Ammon's horn (tissue), 1 donor: ENCODE measurements at regions not wholly inside any gene's neighbourhood (a gene's known extent, or its start where the extent isn't known, plus 50 kb on each side); places are given as distances from the start of the nearest gene placed in this dataset.

ENCODE experiments used
- DNase-seq: peaks from one replicate; pipeline ENCODE4 v3.0.0-alpha.2; 2016; ENCODE audit warnings: low spot score

DNA sequence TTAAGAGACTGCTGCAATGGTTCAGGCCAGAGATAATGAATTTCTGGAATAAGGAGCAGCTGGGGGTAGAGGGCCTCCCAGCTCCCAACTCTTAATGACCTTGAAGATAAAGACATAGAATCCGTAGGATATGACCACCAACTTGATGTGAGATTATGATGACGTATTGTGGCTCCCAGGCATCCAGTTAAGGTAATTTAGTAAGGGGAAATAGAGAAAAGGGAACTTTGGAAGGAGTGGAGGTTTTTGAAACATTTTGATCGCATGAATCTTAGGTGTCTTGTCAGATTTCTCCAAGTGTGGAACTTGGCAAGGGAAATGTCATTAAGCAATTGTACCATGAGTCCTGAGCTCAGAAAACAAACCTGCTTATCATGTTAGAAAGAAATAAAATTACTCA is 277.3 kb upstream of the TANK start:
- DNase-seq: no peak

DNA sequence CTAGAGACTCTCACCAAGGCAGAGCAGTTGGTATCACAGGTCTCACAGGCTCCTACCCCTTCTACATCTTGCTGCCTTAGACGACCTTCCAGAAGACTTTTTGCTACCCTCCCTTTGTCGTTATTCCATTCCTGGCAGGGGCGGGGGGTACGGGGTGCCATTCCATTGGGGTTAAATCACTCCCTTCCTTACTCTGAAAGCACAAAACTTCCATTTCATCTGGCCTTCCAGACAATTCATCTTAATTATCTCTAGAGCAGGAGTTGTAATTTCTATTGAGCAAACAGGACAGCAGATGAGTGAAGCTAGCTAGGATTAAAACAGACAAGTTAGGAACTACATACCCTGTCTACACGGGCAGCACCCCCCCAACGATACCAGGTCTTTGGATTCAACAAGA is 276.2 kb upstream of the TANK start:
- no peak for DNase-seq

DNA sequence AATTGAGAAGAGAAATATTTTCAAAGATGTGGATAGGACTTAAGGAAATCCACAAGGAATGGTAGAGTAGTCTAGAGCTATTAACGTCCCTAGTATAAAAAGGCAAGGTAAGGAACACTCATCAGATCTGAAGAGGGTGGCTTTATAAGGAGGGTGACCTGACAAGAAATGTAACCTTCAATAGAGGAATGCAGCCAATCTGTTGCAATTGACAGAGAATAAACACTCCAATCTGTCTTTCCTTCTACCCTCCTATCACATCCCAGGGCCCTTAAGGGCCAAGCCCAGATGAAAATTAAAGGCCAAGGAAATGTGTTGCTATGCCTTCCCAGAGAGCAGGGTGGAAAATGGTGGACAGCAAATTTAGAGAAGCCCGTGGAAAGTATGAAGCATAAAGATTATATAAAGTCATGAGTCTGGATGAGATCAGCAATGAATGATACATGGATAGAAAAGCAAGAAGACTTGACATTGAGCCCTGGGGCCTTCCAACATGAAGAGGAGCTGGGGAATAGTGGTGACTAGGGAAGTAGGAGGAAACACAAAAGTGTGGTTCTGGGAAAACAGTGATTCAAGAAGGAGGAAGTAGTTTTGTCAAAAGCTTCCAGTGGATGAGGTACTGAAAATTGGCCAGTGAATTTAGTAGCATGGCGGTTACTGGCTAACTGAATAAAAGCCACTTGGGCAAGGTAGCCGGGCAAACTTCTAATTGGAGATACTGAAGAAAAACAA is 270.6 kb upstream of the TANK start:
- DNase-seq: no peak

DNA sequence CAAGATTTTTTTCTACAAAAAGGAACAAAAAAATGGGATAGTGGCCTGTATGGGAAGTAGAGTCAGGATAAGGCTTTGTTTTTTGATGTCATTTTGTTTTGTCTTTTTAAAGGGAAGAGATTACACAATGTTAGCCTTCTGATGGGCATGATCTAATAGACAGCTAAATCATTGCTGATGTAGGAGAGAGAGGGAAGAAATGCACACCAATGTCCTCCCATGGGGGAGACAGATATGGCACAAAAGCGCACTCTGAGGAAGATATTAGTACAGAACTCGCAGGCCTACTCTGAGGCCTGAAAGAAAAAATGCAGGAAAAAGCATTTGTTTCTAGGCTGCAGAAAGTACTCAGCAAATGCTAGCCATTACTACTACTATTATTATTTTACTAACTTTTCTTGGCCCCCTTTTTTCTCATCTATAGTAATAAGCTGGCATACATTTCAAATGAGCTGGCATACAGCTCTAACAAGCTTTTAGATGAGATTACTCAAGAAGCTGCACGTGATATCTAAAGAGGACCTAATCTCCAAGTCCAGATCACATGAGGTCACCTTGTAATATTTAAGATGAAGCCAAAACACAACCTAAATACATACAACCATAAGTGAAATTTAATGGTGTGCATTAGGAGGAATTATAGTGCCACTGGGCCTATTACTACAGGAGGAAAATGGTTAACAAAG is 269.4 kb upstream of the TANK start:
- no peak for DNase-seq

DNA sequence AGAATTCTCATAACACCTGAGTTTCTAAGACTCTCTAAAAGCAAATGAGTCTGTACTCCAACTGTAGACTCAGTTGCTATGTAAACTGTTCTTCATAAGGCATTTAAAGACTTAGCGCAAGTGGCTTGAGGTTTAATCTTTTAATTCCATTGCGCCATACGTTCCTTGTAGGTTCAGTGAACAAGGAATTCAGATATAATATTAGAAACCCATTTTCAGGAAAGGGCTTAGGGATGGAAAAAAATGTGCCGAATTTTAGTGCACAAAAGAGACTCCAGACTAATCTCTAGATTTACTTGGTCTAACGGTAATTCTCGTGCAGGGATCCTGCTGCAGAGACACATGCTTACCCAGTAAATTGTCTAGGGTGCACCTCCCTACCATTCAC is 268.9 kb upstream of the TANK start:
- DNase-seq: no peak

DNA sequence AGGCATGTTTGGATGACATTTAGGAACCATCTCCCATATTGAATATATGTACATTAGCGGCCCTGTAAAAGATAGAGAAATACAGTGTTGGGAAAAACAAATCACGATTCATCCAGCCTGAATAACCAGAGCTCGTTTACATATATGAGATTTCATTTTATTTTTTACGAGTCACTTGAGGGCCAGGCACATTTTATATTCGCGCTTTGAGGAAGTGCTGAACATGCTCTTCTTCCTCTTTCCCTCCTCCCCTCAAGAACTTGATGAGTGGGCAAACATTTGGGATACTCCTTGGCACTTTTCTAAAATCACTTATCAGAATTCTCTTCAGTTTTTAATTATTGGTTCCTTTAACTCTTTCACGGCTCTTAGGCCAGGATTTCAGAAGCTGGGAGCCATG is 268.0 kb upstream of the TANK start:
- no peak for DNase-seq

DNA sequence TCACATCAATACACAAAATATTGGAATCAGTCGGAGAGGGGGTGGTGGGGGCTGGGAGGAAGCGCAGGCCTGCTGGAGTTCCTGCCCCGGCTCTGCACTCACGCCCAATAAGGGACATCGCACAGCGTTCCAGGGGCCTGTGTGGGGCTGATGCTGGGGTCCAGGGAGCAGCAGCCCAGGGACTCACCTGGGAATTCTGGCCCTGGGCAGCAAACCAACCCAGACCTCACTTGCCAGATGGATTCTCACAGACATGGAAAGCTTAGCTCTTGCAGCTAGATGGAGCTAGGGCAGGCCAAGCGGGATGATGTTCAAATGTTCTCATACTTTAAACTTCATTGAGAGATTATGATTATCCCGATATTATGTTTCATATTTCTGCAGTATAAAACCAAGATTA is 266.6 kb upstream of the TANK start:
- no peak for DNase-seq

DNA sequence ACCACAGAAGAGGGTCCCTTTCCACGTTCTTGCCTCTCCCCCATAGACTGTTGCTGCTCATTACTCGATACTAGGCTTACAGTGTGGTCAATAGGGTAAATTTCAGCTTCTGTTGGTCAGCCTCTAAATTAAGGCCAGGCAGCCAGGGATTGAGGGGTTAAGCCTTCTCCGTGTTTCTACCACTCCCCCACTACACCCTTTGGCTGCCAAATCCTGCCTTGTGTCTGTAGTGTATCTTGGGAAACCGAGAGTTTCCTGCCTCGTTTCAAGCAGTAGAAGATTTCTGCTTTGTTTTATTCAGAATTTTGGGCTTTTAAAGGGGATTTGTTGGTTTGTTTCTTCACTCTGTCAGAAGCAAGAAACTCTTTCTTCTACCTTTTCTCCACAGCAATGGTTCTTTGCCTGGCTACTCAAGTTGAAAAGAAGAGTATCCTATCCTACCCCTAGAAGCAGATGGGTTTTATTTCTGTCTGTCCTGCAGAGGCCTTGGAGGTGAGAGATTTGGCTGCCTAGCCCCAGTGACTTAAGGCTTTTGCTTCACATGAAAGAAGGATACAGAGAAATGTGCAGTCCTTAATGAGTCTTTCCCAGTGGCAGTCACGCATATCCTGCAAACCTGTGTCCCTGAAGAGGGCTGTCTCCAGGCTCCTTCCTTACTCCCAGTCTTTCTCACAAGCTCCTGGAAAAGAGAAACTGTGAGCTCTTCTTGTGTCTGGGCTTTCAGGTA is 261.5 kb upstream of the TANK start:
- no peak for DNase-seq

DNA sequence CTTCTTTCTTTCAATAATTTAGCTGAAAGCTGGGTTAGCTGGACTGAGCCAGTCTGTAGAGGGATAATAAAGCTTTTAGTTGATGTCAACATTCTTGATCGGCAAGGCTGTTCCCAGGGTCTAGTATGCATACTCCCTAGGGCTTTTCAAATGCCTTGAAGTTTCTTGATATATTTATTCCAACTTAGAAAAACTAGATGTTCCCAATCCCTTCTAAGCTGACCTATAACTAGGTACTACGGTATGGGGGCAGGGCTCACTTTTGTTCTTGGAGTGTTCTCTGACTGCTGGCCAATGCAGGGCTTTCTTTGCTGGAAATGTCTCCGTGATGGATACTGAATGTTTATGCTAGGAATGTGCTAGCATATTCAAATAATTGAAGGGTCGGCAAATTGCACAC is 258.6 kb upstream of the TANK start:
- DNase-seq: no peak

DNA sequence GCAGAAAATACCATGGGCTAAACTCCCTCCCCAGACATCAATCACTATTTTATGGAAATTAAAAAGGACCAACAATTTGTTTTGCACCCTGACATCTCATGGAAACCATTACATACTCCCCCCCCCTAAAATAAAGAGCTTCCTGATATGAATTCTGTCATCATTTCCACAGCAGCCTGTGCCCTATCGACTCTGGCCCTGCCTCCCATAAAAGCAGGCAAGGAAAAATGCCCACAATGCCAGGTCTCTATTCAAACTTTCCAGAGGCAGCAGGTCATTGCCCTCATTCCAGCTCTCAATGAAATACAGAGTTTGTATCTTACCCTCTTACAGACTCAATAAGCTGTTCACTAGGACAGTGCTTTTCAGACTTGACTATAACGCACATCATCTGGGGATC is 254.4 kb upstream of the TANK start:
- no peak for DNase-seq

DNA sequence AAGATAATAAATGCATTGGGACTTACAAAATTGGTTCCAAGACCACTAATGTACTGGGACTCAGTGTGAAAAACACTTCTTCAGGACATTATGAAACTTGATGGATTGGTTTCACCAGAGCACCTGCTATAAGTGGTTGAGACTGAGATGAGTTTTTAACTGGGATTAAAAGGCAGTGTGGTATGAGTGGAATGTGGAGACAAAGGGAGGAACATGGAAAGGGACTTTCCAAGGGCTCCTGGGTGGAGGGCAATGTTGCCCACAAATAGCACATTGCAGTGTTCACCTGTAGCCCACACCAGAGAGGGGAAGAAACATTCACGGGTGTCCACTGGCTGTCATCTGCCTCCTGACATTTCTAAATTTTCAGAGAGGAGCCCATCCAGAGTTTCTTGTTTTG is 253.3 kb upstream of the TANK start:
- no peak for DNase-seq

DNA sequence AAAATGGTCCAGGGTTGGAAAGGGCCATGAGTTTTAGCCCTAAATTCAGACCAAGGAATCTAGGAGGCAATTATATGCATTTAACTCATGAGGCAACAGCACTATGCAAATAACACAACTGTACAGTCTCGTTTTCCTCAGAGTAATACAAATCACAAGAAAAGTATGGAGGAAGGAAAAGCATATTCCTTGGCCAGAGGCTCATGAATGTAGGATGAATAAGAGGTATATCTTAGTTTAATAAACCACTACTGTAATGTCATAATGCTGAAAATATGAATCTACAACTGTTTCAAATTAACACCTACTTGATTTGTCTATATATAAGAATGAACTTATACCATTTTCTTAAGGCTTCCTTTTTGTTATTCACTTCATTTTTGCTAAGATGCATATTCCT is 252.5 kb upstream of the TANK start:
- DNase-seq: no peak

DNA sequence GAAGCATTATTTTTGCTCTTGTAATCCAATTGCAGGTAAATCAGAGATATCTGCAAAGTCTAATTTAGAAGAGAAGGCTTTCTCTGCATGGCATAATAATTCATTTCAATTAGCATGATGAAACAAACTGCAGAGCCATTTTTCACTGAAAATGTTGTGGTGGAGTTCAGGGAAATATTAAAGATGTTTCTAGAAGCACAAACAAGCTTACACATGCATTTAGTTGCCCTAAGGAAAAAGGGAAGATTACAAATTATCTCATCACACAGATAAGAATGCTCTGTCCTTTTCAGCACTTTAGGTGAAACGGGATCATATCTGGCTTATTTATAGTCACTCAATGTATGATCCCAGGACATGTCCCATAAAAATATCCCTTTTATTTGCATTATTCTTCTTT is 252.1 kb upstream of the TANK start:
- no peak for DNase-seq

DNA sequence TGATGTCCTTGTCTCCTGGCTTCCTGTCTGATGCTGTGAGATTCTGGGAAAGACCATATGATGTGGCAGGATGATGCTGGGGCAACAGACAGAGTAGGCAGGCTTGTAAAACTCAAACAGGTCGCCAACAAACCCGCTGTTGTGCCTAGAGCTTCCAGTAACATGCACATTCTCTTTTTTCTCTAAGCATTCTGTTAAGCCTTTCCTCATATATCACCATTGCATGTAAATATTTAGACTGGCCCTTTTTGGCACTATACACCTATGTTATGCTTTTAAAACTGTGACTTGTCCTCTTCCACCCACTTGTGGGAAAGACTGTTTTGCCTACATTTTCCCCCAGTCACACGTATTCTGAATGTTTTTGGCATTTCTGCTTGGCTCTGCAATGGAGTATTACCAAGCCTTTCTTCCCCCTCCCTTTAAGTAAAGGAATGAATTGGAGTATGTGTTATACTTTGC is 250.4 kb upstream of the TANK start:
- DNase-seq: peak; percentile 33

DNA sequence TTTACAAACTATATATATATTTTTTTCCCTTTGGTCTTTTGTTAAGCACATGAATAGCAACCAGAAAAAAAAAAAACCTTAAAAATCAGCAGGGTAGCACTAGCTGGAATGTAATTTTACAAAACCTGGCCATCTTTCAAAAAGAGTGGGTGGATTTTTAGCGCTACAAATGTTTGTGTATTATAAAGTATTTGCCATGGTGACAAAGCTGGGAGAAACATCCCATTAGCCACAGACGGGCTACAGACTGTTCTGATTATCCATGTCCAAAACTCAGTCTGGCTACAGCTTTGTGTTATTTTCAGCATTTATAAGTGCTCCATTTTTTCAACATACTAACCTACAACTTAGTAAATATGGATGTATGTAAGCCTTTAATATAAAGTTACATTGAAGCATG is 249.5 kb upstream of the TANK start:
- peak; percentile 34 for DNase-seq

DNA sequence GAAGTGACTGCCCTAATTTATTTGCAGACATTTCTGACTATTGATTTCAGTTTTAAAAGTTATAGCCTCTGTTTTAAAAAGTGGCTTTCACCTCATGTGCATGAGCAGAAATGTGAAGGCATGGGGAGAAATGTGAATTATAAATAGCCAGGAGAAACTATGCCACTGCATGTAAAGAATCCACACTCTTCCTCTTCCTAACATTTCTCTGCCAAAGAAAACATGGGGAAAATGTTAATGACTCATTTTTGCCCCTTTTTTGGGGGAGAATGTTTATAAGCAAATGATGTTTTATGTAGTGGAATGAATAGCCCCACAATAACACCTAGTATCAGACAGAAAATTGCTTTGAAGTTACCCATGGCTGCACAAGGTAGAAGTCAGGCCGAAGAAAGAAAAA is 249.0 kb upstream of the TANK start:
- DNase-seq: no peak

DNA sequence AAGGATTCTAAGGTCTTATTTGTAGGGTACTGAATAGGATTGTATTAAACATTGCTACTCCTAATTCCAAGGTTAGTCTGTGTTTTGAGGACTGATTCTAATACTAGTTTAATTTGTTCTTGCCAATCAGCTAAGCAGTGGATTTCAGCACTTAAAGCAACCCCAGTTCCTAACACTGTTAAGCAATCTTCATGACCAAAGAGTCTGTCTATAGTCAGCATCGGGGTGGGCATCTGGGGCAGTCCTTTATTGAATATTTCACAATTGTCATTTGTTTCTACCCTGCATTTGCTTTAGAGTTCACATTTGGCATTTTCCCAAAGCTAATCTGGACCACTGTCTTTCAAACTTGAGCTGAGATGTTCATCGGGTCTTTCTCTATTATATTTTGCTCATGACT is 248.0 kb upstream of the TANK start:
- no peak for DNase-seq

DNA sequence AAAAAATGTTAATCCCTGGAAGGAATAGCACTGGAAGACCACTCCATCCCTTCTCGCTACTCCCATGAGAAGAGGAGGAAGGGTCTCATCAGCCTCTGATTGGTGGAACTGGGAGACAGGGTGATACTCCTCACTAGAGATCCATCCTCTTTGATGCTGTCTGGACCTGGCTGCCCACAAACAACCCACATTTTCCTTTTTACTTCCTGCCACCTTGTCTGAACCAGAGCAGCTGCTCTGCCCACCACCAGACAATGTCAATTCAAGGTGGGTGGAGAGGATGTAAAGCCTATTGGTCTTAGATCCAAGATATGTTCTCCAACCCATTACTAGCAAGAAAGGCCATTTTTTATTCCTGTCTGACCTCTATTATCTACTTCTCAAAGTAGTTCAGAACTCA is 246.9 kb upstream of the TANK start:
- no peak for DNase-seq

DNA sequence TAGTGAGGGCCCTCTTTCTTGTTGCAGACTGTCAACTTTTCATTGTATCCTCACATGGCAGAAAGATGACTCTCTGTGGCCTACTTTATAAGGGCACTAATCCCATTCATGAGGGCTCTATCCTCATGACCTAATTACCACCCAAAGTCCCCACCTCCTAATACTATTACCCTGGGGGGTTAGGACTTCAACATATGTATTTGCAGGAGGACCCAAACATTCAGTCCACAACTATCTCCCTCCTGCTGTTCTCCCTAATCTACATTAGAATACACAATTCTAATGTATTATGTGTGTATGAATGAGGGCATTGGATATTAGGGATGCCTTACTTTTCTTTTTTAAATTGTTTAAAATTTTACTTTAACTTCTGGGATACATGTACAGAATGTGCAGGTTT is 246.0 kb upstream of the TANK start:
- DNase-seq: no peak

DNA sequence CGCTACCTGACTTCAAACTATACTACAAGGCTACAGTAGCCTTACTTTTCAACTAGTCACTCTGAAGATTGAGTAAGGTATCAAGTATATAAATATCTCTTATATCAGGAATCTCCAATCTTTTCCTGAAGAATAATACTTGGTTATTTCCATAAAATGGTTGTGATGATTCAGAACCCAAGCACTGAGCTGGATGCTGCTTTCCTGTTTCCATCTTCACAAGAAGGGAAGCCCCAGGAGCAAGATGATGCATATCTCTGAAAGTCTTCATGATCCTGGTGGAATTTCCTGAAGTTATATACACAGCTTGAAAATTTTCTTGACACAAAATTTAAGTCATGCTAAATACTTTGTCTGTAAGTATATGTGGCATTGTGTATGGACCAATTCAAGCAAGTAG is 243.9 kb upstream of the TANK start:
- no peak for DNase-seq

DNA sequence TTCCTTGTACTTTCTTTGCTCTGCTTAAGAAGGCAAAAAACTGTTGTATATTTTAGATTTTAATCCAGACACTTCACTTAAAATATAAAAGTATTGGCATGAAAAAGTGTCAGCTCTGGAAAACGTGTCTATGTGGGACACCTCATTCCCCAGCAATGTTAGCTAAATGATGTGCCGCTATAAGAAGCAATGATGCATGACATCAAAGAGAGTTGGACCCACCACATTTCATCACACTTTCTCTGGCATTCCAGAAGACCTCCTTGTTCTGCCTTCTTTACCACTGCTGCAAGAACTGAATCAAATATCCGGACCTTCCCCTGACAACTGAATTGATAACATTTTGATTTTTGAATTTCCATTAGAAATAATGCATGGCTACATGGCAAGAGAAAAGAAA is 242.4 kb upstream of the TANK start:
- no peak for DNase-seq

DNA sequence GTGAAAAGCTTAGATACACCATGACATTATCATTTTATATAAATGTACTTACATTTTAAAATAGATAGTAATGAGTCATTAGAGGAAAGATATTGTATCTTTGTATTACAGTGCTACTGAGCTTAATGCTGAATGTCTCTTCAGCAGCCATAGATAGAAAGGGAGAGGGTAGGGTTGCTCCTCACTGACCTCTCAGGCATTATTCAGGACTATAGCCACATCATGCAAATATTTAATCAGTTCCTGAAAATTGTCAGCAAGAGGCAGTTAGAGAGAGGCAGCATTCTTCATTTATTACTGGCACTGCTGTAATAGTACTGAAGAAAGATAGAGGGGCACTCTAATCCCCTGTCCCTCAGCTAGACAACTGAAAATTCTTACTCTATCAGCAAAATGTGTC is 242.0 kb upstream of the TANK start:
- DNase-seq: no peak

DNA sequence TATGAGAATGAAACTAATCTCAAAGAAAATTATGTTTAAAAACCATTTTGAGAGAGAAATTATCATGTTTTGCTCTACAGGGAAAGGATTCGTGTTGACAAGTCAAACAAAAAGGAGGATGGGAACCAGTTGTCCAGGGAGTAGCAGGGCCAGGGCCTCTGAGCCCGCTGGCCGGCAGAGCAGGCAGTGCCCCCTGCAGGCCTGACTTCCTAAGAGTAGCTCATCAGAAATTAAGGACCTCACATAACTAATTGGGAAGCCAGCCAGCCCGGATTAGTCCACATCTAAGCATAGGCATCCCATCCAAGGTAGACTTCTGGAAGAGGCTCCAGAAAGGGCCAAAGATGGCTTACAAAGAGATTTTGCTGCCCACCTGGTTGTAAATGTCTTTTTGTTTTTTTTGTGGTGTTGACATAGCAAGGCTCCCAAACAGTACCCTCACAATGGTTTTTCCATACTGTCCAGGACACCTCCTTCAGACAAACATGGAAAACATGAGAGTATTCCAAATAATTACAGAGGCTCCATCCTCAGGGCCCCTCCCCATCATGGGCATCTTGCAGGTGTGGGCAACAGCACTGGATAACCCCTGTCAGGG is 241.2 kb upstream of the TANK start:
- DNase-seq: peak; percentile 16
